HG03103 (cell line): ENCODE measurements at regions not wholly inside any gene's neighbourhood (a gene's known extent, or its start where the extent isn't known, plus 50 kb on each side); places are given as distances from the start of the nearest gene placed in this dataset.

Experiments used
- ATAC-seq: cut with Tn5 transposase; IDR thresholded peaks from one replicate; pipeline ENCODE4 v1.9.1; 2021; ENCODE audit warnings: low read depth; ENCODE audit not compliant: unreplicated experiment

GRCh38 chr1:80776266-80776665, 1024.5 kb upstream of the ADGRL2 start:
- no peak for ATAC-seq

DNA sequence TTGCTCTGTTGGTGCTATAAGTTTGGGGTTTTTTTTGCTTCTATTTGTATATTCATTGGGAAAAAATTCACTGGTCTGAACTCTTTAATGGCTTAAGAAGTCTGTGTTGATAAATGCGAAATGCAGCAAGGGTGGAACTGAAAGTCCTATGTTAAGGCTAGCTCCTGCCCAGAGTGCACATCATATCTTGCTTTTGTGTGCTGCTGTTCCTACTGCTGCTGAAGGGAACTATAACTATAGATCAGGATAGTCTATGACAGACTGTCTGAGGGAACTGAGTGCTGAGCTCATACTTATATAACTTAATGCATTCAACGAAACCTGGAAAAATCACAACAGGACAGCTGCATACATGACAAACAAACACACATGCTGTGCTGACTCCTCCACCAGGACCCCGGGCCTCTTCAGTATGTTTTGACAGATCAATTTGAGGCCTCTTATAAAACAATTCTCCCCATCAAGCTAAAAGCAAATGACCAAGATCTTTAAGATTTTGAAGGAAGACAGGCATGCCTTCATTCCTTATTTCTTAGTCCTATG, 1031.5 kb upstream of the ADGRL2 start:
- no peak for ATAC-seq

GRCh38 chr1:80767711-80768110, 1033.0 kb upstream of the ADGRL2 start:
- ATAC-seq = no peak

DNA sequence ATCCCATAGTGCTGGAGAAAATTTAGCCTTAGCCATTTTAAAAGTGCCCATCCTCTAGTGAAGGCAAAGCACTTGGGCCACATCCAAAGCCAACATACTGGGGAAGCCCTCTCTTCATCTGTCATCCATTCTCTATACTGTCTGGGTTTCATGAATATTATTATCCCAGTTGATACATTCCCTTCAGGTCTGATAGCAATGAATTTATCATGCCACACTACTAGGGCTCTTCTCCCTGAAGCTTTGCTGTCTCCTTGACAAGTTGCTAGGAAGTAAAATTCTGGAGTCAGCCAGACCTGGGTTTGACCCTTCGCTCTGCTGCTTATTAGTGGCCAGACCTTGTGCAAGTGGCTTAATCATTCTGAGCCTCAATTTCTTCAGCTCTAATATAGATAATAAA, 1041.4 kb upstream of the ADGRL2 start:
- ATAC-seq = no peak

DNA sequence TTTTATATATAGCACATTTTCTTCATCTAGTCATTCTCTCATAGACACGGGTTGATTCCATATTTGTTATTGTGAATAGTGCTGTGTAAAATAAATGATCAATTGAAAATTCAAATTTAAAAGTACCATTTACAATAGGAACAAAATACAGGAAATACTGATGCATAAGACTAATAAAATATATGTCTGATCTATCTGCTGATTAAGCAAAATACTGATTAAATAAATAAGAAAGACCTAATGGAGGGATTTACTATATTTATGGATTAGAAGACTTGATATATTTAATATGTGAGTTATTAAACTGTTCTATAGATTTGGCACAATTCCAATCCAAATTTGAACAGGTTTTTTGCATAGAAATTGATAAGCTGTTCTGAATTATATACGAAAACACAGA, 1044.8 kb upstream of the ADGRL2 start:
- no peak for ATAC-seq

GRCh38 chr1:80751204-80751603, 1049.5 kb upstream of the ADGRL2 start:
- ATAC-seq = no peak

GRCh38 chr1:80731241-80731894, 1069.4 kb upstream of the ADGRL2 start:
- no peak for ATAC-seq

DNA sequence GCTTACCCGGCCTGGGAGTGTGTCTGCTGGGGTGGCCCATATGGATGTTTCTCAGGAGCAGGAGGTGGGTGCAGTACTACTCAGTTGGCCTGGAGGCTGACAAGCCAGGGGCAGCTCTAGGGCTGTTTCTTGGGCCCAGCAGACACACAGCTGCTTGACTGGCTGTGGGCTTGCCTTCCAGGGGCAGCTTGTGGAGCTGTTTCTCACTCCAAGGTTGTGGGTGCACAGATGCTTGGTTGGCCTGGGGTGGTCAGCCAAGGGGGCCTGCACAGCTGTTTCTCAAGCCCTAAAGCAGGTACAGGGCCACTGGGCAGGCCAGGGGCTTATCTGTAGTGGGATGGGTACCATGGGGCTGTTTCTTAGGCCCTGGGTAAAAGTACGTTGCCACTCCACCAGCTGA, 1078.1 kb upstream of the ADGRL2 start:
- no peak for ATAC-seq

- no peak for ATAC-seq
Measured at GRCh38 chr1:80706526-80706925, 1094.2 kb upstream of the ADGRL2 start.

- ATAC-seq = no peak
Measured at GRCh38 chr1:80678438-80678837, 1122.3 kb upstream of the ADGRL2 start.

DNA sequence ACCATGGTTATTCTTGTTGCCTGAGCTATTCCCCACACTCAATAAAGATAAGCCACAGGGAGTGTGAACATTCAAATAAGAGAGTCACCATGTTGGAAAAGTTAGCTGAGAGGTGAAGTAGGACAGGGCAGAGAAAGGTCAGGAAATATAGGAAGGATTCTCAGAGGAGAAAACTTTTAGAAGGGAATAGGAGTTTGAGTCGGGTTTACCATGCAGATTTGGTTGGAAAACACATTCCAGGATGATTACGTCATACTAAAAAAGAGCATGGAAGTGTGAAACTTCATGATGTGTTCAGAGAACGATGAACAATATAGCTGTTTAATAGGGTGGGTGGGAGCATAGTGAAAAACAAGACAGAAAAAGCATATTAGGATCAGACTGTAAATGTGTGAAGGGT, 1125.3 kb upstream of the ADGRL2 start:
- ATAC-seq = no peak

DNA sequence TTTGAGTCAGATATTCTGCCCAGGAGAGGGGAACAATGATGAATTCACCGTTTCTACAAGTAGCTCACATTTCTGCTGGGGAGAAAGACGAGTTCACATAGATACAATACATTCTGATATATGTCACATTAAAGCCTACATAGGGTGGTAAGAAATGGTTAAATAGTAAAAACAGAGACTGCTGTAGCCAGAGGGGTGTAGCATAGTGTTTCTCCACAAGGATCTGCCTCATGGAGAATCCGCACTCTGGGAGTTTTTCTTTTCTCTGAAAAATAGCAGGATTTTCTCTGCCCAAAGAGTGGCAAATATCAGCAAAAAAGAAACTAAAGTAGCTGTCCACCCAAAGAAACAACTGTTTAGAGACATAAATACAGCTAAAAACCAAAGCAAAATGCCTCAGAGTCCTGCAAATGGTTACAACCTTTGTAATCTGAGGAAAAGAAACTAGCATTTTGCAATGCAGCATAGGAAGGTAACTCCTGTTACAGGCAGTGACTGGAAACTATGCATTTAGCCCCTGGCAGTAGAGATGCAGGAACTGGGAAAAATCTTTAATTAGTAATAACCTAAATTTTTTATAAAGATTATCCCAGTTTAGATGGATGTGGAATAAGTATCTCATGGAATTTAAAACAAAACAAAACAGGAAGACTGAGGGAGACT, 1126.7 kb upstream of the ADGRL2 start:
- no peak for ATAC-seq

DNA sequence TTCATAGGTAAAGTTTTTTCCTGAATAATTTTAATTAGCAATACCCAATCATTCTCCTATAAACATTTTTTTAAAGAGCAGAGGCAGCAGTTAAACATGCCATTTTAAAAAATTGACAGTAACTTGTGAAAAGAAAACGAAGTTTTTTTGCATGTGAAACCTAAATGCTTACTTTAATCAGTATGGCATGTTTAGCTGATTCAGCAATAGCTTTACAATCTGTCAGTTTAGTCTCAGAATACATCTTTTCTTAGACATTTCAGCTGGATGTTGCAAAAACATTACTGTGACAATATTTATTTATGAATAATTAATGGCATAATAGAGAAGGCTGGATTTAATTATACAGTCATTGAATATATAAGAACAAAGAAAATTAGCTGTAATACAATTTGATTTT, 1132.4 kb upstream of the ADGRL2 start:
- ATAC-seq = no peak

DNA sequence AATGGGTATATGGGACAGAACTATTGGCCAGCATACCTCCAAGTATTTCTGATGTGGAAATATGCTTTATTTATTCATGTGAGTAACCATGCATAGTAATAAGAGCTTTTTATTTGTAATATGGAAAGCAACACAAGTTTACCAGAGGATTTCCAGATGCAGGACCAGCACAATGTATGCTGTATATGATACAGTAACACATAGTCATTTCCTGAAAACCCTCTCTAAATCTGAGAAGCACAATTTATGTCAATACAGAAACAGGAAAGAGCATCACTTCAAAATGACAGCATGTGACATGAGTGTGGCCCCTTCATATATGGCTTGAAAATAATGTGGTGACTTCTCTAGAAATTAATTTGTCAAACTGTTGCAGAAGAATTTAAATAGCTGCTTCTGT, 1134.7 kb upstream of the ADGRL2 start:
- ATAC-seq = no peak

DNA sequence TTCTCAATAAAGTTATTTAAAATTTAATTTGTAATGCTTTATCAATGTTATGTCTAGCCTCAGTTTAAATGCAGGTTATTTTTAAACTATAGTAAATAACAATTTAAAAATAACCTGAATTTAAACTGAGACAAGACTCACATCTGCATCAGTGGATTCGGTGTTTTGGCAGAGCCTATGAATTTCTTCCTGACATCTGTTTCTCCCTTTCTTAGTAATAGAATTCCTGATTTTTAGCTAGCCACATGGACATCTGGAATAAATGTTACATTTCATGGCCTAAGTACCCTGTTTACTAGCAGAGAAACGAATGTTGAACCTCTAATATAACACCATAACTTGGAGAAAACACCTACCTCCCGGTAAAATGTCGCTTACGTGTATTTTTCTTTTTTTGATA, 1141.6 kb upstream of the ADGRL2 start:
- ATAC-seq = no peak

- no peak for ATAC-seq
Measured at GRCh38 chr1:80657707-80658106, 1143.0 kb upstream of the ADGRL2 start.

GRCh38 chr1:80657044-80657643, 1143.6 kb upstream of the ADGRL2 start:
- ATAC-seq = no peak

- no peak for ATAC-seq
Measured at GRCh38 chr1:80656641-80657040, 1144.1 kb upstream of the ADGRL2 start.

- peak; percentile 85 for ATAC-seq
Measured at GRCh38 chr1:80656014-80656636, 1144.6 kb upstream of the ADGRL2 start.

DNA sequence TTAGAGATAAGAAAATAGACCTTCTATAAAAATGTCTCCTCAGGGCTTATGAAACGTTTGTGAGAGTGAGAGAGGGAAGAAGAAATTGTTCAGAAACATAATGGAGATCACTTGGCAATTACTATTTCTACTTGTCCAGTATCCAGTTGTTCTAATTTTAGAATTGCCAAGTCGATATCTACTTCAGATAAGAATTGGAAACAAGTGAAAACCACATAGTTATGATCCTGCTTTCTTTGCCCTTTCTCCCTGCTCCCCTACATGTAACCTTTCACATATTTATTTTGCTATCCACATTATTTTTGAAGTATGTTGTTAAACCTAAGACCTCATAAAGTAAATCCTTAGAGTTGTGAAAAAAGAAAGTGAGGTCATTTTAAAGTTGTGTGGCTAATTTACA, 1154.7 kb upstream of the ADGRL2 start:
- ATAC-seq = no peak

DNA sequence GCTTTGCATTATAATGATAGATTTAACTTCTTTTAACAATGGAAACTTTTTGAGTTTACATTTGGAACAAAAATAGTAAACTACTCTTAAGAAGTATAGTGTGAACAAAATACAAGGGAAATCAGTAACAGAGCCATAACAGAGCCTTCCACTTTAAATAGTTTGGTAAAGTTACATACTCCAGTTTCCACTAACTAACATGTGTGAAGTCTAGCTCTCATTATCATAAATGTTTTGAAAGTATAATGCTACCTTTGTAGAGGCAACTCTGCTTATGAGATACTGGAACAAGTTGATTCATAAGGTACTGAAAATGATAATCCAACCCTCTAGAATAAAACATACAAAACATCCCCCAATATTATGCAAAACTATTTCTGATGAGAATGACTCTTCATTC, 1155.1 kb upstream of the ADGRL2 start:
- ATAC-seq = no peak
